ENCODE measurements at regions not wholly inside any gene's neighbourhood (a gene's known extent, or its start where the extent isn't known, plus 50 kb on each side); places are given as distances from the start of the nearest gene placed in this dataset.

- in situ Hi-C loops (cut with MboI; ENCODE audit: low sequenced_read_pairs in 4 of 4), result no loop called here
- no peak overlapping the region for H3K27ac ChIP-seq
- intact Hi-C loops (cut with DNase I; ENCODE audit: low total_unique reads), result no loop called here
Observed at GRCh38 chr3:106302451-106303221, 433.8 kb upstream of the CBLB start.

GRCh38 chr3:106303766-106304165 lies 435.0 kb upstream of the CBLB start:
- ATAC-seq (no peak), DNase-seq (no peak)
- in situ Hi-C loops (cut with MboI; ENCODE audit: low sequenced_read_pairs in 4 of 4), result no loop called here
- no peaks in the 10 kb centered on the region for H3K36me3 ChIP-seq
- no peak overlapping the region for H3K27ac ChIP-seq
- no peaks in the 10 kb centered on the region for H3K4me1 ChIP-seq
- no peaks in the 10 kb centered on the region for H3K9me3 ChIP-seq
- TF ChIP-seq POLR2A (IDR thresholded peaks at IDR 0.05) (no peak), CTCF (IDR thresholded peaks at IDR 0.05 in 4 of 5, conservative IDR thresholded peaks at IDR 0.05 in 1 of 5) (no peak)
- intact Hi-C loops (cut with DNase I; ENCODE audit: low total_unique reads), result no loop called here
- no peaks in the 10 kb centered on the region for H3K27me3 ChIP-seq
- H3K4me3 ChIP-seq, result no peak overlapping the region

More at GRCh38 chr3:106302451-106303221, 433.8 kb upstream of the CBLB start:
- H3K4me3 ChIP-seq, result no peak overlapping the region
- H3K9me3 ChIP-seq, result no peaks in the 10 kb centered on the region
- no peaks in the 10 kb centered on the region for H3K27me3 ChIP-seq
- no peak for TF ChIP-seq CTCF (IDR thresholded peaks at IDR 0.05 in 4 of 5, conservative IDR thresholded peaks at IDR 0.05 in 1 of 5)
- no peak for TF ChIP-seq POLR2A (IDR thresholded peaks at IDR 0.05)
- no peak for ATAC-seq
- H3K4me1 ChIP-seq, result no peaks in the 10 kb centered on the region
- no peaks in the 10 kb centered on the region for H3K36me3 ChIP-seq
- no peak for DNase-seq

- Histone ChIP-seq H3K36me3 (no peaks in the 10 kb centered on the region), H3K4me1 (no peaks in the 10 kb centered on the region), H3K9me3 (no peaks in the 10 kb centered on the region), H3K27ac (no peak overlapping the region), H3K27me3 (no peaks in the 10 kb centered on the region), H3K4me3 (no peak overlapping the region)
- in situ Hi-C loops (cut with MboI; ENCODE audit: low sequenced_read_pairs in 4 of 4) (no loop called here), intact Hi-C loops (cut with DNase I; ENCODE audit: low total_unique reads) (no loop called here)
- TF ChIP-seq POLR2A (IDR thresholded peaks at IDR 0.05), result no peak
- TF ChIP-seq CTCF (IDR thresholded peaks at IDR 0.05 in 4 of 5, conservative IDR thresholded peaks at IDR 0.05 in 1 of 5), result no peak
- no peak for ATAC-seq
- no peak for DNase-seq
Observed at GRCh38 chr3:106305127-106305526, 436.3 kb upstream of the CBLB start.

- ATAC-seq (no peak), DNase-seq (no peak)
- Histone ChIP-seq H3K4me3 (no peak overlapping the region), H3K4me1 (no peaks in the 10 kb centered on the region), H3K9me3 (no peaks in the 10 kb centered on the region), H3K27ac (no peak overlapping the region), H3K36me3 (no peaks in the 10 kb centered on the region), H3K27me3 (no peaks in the 10 kb centered on the region)
- in situ Hi-C loops (cut with MboI; ENCODE audit: low sequenced_read_pairs in 4 of 4) (no loop called here), intact Hi-C loops (cut with DNase I; ENCODE audit: low total_unique reads) (no loop called here)
- no peak for TF ChIP-seq POLR2A (IDR thresholded peaks at IDR 0.05)
- TF ChIP-seq CTCF (IDR thresholded peaks at IDR 0.05 in 4 of 5, conservative IDR thresholded peaks at IDR 0.05 in 1 of 5), result no peak
Observed at GRCh38 chr3:106305882-106306435, 437.1 kb upstream of the CBLB start.
